Tibial nerve (tissue), 4 donors: ENCODE measurements at regions not wholly inside any gene's neighbourhood (a gene's known extent, or its start where the extent isn't known, plus 50 kb on each side); places are given as distances from the start of the nearest gene placed in this dataset.

Experiments
- DNase-seq, 2 donors: peaks; one replicate each; pipeline ENCODE4 v3.0.0-alpha.2; 2019; ENCODE audit warnings: low spot score in 2 of 2
- H3K27ac ChIP-seq, 4 donors: fragments of 200-600 bp; sonication (generic) in 3 of 4; one replicate each; pipeline ENCODE4 v1.5.1; 2017 to 2019; ENCODE audit warnings: mild to moderate bottlenecking in 1 of 4
- H3K27me3 ChIP-seq, 2 donors: fragments of 200-600 bp; sonication (generic) in 1 of 2; one replicate each; pipeline versions ENCODE4 v1.5.1 to v1.6.0; 2017 to 2019
- H3K36me3 ChIP-seq, 3 donors: fragments of 200-600 bp; sonication (generic); one replicate each; pipeline ENCODE4 v1.5.1; 2018 to 2019
- H3K4me1 ChIP-seq, 4 donors: fragments of 200-600 bp; sonication (generic) in 3 of 4; one replicate each; pipeline ENCODE4 v1.5.1; 2017 to 2019
- H3K4me3 ChIP-seq, 4 donors: fragments of 200-600 bp; sonication (generic) in 3 of 4; one replicate each; pipeline ENCODE4 v1.5.1; 2017 to 2019; ENCODE audit warnings: mild to moderate bottlenecking in 1 of 4, moderate library complexity in 1 of 4
- H3K9me3 ChIP-seq, 4 donors: fragments of 200-600 bp; sonication (generic) in 3 of 4; one replicate each; pipeline ENCODE4 v1.5.1; 2017 to 2019
- CTCF ChIP-seq, 5 experiments: fragments of 200-600 bp in 3 of 5; fragments of 450-650 bp in 2 of 5; sonication (generic) in 3 of 5; IDR thresholded peaks; one replicate each; pipeline ENCODE4 v1.5.1; 2016 to 2019; ENCODE audit warnings: antibody characterized with exemption in 5 of 5, mild to moderate bottlenecking in 3 of 5, moderate library complexity in 2 of 5
- EP300 ChIP-seq, 2 donors: sonication (generic); formaldehyde crosslinking; IDR thresholded peaks; one replicate each; pipeline ENCODE4 v1.6.1; 2017; ENCODE audit warnings: antibody characterized with exemption in 2 of 2, mild to moderate bottlenecking in 1 of 2
- POLR2A ChIP-seq, 2 donors: fragments of 450-650 bp; IDR thresholded peaks; one replicate each; pipeline ENCODE4 v1.6.1; 2017; ENCODE audit warnings: antibody characterized with exemption in 2 of 2, mild to moderate bottlenecking in 2 of 2, moderate library complexity in 2 of 2
- WGBS, 2 donors: methylation state at CpG; one replicate each; pipeline ENCODE4 v1.1.5; 2018; 5-methylcytosine and 5-hydroxymethylcytosine counted together

GRCh38 chrX:437661-438390 lies 51.1 kb upstream of the PPP2R3B start:
- Histone ChIP-seq H3K4me3 (no peak overlapping the region), H3K36me3 (no peaks in the 10 kb centered on the region), H3K9me3 (peaks cover 0 to 10% (median 0%) of the 10 kb centered on the region in 4 donors), H3K4me1 (peaks cover 0 to 7% (median 0%) of the 10 kb centered on the region in 4 donors), H3K27me3 (peaks cover 0 to 21% of the 10 kb centered on the region in 2 donors), H3K27ac (no peak overlapping the region)
- WGBS, 2 donors = 51 to 55% methylated on average over 41 of the region's 41 CpGs
- DNase-seq = no peak
- no peak for TF ChIP-seq POLR2A (IDR thresholded peaks at IDR 0.05)
- no peak for TF ChIP-seq CTCF (IDR thresholded peaks at IDR 0.05)
- TF ChIP-seq EP300 (IDR thresholded peaks at IDR 0.05) = no peak

- Histone ChIP-seq H3K4me1 (peaks cover 0 to 7% (median 0%) of the 10 kb centered on the region in 4 donors), H3K36me3 (no peaks in the 10 kb centered on the region), H3K9me3 (peaks cover 0 to 10% (median 0%) of the 10 kb centered on the region in 4 donors), H3K27ac (no peak overlapping the region), H3K27me3 (peaks cover 0 to 21% of the 10 kb centered on the region in 2 donors), H3K4me3 (no peak overlapping the region)
- 83 to 91% methylated on average over 6 to 7 of the region's 7 CpGs for WGBS, 2 donors
- TF ChIP-seq EP300 (IDR thresholded peaks at IDR 0.05) (no peak), CTCF (IDR thresholded peaks at IDR 0.05) (no peak), POLR2A (IDR thresholded peaks at IDR 0.05) (no peak)
- no peak for DNase-seq
Observed at GRCh38 chrX:439241-439640, 52.5 kb upstream of the PPP2R3B start.

GRCh38 chrX:439719-440118 lies 53.0 kb upstream of the PPP2R3B start:
- WGBS, 2 donors = 92 to 97% methylated on average over 9 of the region's 9 CpGs
- H3K36me3 ChIP-seq = no peaks in the 10 kb centered on the region
- TF ChIP-seq EP300 (IDR thresholded peaks at IDR 0.05) (no peak), CTCF (IDR thresholded peaks at IDR 0.05) (no peak), POLR2A (IDR thresholded peaks at IDR 0.05) (no peak)
- H3K4me3 ChIP-seq = no peak overlapping the region
- peaks cover 0 to 7% (median 0%) of the 10 kb centered on the region in 4 donors for H3K4me1 ChIP-seq
- no peak overlapping the region for H3K27ac ChIP-seq
- DNase-seq = no peak
- peaks cover 0 to 21% of the 10 kb centered on the region in 2 donors for H3K27me3 ChIP-seq
- H3K9me3 ChIP-seq = peaks cover 0 to 10% (median 0%) of the 10 kb centered on the region in 4 donors

- no peak overlapping the region for H3K27ac ChIP-seq
- no peak for DNase-seq
- peaks cover 0 to 10% (median 0%) of the 10 kb centered on the region in 4 donors for H3K9me3 ChIP-seq
- no peaks in the 10 kb centered on the region for H3K36me3 ChIP-seq
- peaks cover 0 to 7% (median 0%) of the 10 kb centered on the region in 4 donors for H3K4me1 ChIP-seq
- no peak for TF ChIP-seq POLR2A (IDR thresholded peaks at IDR 0.05)
- TF ChIP-seq EP300 (IDR thresholded peaks at IDR 0.05) = no peak
- TF ChIP-seq CTCF (IDR thresholded peaks at IDR 0.05) = no peak
- no peak overlapping the region for H3K4me3 ChIP-seq
- H3K27me3 ChIP-seq = peaks cover 0 to 14% of the 10 kb centered on the region in 2 donors
- 68 to 69% methylated on average over 6 to 14 of the region's 14 CpGs for WGBS, 2 donors
Observed at GRCh38 chrX:440636-441035, 53.9 kb upstream of the PPP2R3B start.

GRCh38 chrX:443536-444210 lies 57.0 kb upstream of the PPP2R3B start:
- Histone ChIP-seq H3K36me3 (no peaks in the 10 kb centered on the region), H3K27me3 (peaks cover 0 to 2% of the 10 kb centered on the region in 2 donors), H3K9me3 (peaks cover 0 to 10% (median 0%) of the 10 kb centered on the region in 4 donors), H3K4me3 (no peak overlapping the region), H3K27ac (no peak overlapping the region), H3K4me1 (peaks cover 0 to 3% (median 0%) of the 10 kb centered on the region in 4 donors)
- DNase-seq = no peak
- no peak for TF ChIP-seq POLR2A (IDR thresholded peaks at IDR 0.05)
- no peak for TF ChIP-seq CTCF (IDR thresholded peaks at IDR 0.05)
- TF ChIP-seq EP300 (IDR thresholded peaks at IDR 0.05) = no peak
- WGBS, 2 donors = 60 to 74% methylated on average over 11 of the region's 11 CpGs
